ENCODE measurements at regions not wholly inside any gene's neighbourhood (a gene's known extent, or its start where the extent isn't known, plus 50 kb on each side); places are given as distances from the start of the nearest gene placed in this dataset.

DNA sequence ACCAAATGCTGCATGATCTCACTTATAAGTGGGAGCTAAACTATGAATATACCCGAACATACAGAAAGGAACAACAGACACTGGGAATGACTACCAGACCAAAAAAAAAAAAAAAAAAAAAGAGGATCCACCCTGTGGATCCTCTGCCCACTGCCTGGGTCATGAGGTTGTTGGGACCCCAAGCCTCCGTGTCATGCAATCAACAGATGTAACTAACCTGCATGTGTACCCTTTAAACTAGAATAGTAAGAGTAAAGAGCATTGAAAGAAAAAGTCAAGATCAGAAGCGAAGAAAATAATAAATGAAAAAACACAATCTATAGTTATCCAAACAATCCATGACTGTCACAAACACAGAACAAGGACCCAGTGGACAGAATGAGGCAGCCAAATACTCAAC lies 109.5 kb upstream of the TOP3B start:
- DNase-seq: no peak

DNA sequence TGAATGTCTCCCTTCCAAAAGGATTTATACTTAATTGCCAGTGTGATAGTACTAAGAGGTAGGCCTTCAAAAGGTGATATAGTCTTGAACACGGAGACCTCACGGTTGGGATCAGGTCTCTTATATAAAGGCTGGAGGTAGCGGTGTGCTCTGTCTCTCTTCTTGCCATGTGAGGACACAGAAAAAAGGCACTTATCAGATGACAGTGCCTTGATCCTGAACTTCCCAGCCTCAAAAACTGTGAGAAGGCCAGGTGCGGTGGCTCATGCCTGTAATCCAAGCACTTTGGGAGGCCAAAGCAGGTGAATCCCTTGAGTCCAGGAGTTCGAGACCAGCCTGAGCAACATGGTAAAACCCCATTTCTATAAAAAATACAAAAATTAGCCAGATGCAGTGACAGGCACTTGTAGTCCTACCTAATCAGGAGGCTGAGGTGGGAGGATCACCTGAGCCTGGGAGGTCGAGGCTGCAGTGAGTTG lies 108.9 kb upstream of the TOP3B start:
- DNase-seq: no peak

DNA sequence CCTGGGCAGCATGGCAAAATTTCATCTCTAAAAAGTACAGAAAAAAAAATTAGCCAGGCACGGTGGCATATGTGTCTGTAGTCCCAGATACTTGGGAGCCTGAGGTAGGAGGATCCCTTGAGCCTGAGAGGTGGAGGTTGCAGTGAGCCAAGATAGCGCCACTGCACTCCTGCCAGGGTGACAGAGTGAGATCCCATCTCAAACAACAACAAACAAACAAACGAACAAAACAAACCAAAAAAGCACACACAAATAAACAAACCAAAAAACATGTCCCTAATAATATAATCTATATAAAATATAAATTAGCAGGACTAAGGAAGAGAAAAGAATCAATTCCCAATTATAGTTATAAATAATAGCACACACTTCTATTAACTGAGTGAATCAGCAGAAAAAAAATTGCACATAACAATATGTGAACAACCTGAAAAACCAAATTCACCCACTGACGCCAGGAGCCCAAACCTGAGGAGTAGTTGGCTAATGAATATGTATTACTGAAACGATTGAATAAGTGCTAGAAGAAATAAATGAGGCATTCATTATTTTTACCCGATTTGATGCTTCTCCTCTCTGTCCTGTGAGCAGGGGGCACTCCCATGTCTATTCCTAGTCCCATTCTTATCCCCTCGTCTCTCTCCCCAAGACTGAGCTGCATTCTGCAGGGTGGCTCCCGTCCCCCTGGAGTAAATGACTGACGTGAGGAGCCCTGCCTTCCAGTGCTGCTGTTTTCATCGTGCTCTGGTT lies 108.2 kb upstream of the TOP3B start:
- no peak for DNase-seq

DNA sequence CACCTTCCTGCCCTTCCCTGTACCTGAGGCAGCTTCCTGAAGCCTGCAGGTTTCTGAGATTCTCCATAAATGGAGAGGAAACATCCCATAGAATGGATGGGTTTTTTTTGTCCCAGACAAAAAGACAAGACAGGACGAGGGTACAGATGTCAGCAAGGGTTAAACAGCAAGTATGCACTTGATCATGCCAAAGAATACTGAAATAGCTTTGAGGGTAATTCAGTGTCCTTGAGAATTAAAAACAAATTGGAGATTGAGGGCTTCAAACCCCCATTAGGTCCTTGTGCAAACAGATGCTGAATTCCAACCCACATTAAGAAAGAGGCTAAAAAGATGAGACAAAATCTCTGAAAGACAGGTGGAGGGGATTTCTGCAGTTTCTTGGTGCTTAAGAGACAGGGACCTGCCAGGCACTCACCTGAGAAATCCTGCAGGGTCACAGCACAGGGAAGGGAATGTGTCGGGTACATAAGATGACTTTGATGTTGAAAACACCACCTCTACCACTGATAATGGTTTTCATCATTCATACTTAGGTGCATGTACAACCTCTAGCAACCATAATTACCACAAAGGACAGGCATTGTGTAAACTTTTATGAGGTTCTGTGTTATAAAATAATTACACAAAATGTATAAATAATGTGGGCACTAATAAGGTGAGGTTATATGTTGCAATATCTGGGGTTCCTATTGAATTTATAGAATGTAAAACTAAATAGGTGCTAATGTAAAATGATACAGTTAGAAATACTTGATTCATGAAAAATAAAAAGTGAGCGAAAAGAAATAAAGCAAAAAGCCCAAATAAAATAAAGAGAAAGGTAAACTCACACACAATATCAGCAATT lies 107.1 kb upstream of the TOP3B start:
- DNase-seq: no peak

DNA sequence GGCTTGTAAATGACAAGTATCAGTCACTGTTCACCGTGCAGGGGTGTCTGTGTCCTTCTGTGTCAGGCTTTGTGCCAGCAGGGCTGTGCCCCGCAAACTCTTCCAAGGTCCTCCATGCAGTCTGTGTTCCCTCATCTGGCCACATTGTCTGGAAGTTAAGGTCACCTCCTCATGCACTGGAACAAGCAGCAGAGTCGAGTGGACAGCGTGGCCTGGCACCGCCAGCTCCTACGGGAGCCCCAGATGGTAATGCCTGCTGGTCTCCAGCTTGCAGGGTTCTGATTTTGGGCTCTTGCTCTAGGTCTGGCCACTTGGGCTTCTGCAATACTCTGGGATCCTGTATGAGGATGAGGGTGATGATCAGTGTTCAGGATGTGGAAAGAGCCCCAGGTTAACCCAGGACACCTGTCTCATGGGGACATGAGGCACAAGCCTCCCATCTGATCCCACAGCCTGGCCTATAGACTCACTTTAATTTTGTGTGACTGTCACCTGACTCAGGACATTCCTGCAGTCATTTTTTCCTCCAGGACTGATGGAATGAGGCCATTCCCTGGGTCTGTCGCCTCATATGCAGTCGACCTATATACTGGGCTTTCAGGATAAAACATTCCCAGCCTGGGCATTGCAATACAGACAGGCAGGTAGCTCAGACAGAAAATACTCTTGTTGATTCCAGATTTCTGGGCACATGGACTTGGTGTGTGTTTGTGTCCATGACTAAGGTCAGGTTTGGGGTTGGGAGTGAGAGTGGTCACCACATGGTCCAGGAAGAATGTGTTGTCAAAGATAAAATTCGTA lies 106.3 kb upstream of the TOP3B start:
- DNase-seq: no peak

DNA sequence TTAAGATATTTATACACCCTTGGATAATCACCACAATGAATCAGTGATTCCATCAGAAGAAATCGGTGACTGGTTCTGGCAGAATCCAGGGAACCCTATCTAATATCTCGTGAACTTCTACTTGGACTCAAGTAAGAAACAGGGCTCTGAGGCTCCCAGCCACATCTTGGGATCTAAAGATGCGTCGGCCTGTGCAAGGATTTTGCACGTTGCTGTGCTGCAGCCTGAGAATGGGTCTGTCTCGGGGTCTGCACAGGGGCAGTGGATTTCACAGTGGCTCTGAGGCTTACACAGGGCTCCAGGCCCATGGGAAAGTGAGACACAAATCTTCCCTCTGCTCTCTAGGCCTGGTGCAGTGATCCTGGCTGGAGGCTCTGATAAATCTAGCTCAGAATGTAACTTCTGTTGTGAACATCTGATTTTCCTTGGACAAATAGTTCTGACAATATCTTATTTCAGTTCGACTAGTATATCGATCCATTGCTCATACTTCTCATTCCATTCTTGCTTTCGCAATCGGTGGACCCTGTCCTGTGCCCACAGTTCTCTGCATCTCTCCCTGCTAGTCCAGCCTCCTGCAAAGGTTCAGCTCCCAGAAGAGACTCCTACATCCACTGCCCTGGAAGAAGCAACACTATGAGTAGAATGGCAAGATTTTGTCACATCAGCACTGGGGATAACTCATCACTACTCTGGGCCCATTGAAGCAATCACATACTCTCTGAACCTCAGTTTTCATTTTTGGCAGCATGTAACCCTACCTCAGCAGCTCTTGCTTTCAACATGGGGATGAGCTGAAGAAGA lies 105.5 kb upstream of the TOP3B start:
- DNase-seq: no peak

DNA sequence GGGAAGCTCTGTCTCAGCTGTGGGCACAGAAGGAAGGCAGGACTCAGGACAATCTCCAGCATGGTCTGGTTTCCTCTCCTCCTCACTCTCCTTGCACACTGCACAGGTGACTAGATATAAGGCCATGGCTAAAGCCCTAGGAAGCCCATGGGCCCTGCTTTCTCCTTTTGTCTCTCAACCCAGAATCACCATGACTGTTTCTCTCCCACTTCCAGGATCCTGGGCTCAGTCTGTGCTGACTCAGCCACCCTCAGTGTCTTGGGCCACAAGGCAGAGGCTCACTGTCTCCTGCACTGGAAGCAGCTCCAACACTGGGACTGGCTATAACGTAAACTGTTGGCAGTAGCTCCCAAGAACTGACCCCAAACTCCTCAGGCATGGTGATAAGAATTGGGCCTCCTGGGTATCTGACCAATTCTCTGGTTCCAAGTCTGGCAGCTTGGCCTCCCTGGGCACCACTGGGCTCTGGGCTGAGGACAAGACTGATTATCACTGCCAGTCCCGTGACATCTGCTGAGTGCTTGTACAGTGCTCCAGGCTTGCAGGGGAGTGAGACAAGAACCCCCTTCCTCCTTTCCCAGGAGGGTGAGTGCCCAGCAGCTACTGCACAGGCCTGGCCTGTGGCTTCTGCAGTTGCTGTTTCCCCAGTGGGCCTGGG lies 104.0 kb upstream of the TOP3B start:
- no peak for DNase-seq

DNA sequence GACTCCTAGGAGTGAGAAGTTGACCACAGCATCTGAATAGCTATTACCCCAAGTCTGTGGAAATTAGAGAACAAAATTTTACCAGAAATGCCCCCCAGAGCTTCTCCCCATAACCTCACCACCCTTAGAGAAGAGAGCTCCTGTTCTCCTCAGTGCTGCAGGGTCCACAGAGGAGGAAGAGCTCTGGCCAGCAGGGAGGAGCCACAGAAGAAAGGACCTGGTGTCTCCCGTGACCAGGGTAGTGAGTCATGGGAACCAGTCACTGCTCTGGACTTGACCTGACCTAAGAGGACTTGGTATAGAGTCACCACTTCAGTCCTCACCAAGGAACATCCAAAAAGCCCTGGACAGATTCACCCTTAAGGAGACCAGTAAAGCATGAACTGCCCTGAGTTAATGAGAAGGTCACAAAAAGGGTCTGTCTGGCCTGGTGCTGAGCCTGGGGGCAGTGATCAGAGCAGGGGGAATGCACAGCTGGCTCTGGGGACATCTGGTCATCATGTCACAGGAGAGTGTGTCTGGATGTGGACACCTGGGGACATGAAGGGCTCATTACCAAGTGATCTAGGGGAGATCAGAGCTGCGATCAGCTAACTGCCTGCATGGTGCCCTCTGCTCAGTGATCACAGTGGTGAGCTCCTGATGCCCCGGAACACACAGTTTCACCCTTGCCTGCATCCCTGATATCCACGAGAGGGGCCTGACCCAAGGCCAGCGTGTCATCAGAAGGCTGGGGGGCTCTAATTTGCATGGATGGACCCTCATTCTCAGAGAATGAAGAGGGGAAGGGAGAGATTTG lies 103.3 kb upstream of the TOP3B start:
- no peak for DNase-seq

DNA sequence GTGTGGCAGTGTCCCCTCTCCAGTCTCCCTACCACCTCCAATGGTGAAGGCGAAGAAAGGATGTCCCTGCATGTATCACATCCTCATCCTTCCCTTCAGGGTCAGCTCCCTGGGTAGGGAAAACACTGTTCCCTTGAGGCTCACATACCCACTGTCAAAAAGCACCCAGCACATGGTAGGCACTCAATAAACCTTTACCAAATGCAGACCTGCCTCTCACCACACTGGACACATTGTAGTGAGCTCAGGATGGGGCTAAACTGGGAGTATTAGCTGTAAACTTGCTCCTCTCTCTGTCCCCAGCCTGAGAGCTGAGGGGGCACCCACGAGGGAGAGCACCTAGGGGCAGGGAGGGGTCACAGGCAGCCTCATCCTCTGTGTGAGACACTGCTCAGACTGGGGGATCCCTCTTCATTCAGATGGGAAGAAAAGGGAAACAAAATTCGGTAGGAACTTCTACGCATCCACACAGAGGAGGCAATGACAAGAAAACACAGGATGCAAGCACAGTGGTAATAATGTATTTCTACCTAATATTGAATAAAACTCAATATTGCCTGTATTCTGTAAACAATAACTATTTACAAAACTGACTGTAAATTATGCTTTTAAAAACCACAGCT lies 101.6 kb upstream of the TOP3B start:
- no peak for DNase-seq

DNA sequence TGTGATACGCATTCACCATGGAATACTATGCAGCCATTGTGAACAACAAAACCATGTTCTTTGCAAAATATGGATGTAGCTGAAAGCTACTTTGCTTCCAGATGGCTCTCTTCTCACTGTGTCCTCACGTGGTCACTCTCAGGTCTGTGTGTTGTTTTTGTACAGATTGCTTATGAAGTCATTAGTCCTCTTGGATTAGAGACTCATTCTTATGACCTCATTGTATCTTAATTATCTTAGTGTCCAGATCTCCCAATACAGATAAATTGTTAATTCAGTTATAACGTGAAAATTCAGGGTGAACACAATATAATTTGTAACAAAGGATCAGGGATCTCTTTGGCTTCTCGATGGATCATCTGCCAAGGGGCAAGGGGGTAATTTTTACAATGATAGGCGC lies 100.4 kb upstream of the TOP3B start:
- no peak for DNase-seq

DNA sequence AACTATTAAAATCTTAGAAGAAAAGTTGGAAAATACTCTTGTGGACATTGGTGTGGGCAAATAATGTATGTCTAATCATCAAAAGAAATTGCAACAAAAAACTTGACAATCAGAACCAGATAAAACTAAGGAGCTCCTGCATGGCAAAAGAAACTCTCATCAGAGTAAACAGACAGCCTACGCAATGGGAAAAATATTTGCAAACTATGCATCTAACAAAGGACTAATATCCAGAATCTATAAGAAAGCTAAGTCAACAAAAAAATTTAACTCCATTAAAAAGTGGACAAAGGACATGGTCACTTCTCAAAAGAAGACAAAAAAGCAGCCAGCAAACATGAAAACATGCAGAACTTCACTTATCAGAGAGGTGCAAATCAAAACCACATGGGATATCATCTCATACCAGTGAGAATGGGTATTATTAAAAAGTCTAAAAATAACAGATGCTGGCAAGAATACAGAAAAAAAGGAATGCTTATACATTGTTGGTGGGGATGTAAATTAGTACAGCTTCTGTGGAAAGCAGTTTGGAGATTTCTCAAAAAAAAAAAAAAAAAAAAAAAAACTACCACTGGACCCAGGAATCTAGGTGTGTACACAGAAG lies 99.7 kb upstream of the TOP3B start:
- DNase-seq: no peak

DNA sequence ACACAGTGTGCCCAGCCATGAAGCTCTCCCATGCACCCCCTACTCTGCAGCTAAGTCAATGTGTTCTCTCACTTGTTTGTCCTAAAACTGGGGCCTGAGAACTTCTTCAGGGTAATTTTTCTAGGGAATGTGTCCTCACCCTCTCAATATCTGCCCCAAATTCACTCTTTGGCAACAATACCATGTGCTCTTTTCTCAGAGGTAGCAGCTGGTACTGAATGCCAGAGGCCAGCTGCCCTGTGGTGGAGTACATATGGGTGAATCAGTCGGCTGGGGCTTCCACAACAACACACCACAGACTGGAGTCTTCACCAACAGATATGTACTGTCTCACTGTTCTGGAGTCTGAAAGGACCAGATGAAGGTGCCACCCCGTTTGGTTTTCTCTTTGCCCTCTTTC lies 97.7 kb upstream of the TOP3B start:
- no peak for DNase-seq

DNA sequence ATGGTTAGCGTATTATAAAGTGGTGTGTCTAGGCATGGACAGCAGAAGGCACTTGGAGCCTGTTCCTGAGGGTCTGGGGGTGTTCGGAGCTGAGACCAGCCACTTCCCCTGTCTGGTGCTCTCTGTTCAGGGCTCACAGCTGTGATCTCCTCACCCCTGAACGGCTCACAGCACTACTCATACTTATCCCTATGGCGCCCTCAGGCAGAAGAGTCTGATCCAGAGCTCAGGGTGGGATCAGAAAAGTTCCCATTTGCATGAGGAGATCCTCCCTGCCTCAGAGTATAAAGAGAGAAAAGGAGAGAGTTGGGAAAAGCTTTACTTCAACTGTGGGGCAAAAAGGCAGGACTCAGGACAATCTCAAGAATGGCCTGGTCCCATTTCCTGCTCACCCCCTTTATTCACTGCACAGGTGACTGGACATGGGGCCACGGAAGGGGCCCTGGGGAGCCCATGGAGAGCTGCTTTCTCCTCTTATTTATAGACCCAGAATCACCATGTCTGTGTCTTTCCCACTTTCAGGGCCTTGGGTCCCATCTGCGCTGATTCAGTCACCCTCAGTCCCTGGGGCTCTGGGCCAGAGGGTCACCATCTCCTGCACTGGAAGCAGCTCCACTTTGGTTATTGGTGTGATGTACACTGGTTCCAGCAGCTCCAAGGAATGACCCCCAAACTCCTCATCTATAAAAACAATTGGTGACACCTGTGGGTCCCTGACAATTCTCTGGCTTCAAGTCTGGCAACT lies 97.0 kb upstream of the TOP3B start:
- DNase-seq: no peak

DNA sequence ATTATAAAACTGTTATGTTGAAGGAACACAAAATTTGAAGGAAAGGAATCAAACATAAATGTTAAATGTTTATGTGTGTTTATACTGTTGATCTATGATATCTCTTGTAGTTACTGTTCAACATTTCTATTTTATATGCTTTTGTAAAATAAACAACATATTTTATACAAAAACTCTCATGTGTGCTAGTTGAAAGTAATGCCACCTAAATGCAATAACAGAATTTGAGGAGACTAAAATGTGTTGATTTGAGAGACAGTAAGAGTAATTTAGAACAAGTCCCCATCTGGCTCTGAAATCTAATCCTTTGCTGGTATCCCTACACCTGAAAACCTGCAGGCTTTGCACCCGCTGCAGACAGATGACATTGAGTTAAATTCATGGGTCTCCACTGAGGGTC lies 95.7 kb upstream of the TOP3B start:
- no peak for DNase-seq

DNA sequence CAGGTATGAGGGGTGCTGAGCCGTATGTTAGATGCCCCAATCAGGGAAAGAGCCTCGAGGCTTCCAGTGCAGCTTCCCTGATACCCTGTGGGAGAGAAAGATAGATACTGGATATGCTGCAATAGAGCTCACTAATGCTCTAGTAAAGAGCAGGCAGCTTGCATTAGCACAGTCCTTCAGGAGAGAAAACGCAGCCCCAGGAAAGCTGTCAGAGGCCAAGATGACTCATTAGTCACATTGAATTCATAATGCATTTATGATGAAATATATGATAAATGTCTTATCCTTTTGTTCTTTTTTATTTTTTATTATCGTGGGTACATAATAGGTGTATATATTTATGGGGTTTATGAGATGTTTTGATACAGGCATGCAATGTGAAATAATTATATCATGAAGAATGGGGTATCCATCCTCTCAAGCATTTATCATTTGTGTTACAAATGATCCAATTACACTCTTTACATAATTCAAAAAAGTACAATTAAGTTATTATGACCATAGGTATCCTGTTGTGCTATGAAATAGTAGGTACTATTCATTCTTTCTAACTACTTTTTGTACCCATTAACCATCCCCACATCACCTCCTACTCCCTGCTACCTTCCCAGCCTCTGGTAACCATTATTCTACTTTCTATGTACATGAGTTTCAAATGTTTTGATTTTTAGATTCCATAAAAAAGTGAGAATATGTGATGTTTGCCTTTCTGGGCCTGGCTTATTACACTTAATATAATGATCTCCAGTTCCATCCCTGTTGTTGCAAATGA lies 94.5 kb upstream of the TOP3B start:
- no peak for DNase-seq

DNA sequence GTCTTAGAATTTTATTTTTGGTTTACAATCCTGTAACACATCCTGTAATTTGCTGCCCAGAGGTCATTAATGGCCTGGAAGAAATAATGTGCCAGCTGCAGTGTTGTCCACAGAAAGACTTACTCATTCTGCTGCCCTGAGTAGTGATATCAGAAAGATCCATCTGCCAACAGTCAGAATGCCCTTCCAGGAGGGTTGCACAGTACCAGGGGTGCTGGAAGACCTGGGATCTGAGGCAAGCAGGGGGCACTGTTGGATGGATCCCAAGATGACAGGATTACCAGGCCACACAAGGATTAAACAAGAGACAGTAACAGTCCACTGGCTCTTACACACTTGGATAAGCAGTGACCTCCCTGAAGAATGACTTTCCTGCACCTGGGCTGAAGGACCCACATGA lies 93.8 kb upstream of the TOP3B start:
- DNase-seq: no peak

DNA sequence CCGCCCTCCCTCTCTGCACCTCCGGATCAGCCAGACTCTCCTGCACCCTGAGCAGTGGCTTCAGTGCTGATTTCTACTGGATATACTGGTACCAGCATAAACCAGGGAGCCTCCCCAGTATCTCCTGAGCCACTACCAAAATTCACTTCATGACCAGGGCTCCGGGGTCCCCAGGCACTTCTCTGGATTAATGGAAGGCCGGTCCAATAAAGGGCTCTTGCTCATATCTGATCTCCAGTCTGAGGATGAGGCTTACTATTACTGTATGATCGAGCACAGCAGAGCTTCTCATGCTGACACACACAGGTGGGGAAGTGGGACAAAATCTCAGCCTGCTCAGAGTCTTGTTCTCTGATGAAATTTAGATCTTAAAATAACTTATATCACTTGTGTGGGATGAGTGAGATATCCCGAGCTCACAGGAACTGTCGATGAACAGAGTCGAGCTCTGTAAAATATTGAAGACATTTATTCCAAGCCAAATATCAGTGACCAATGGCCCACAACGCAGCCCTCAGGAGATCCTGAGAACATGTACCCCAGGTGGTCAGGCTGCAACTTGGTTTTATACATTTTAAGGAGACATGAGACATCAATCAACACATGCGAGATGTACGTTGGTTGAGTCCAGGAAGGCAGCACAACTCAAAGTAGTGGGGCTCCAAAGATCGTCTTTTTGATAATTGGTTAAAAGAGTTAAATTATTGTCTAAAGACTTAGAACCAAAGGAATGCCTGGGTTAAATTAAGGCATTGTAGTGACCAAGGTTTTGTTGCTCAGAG lies 93.0 kb upstream of the TOP3B start:
- DNase-seq: no peak

Measured in activated T-cell treated with anti-CD3 and anti-CD28 coated beads, Interleukin-2, amount 50 U/mL, for 1 hour (primary cell).